Activated CD8-positive, alpha-beta memory T cell treated with anti-CD3 and anti-CD28 coated beads, Interleukin-2, amount 10 ng/mL, durations not matched to agents 7 days and 5 days (primary cell): ENCODE measurements at regions not wholly inside any gene's neighbourhood (a gene's known extent, or its start where the extent isn't known, plus 50 kb on each side); places are given as distances from the start of the nearest gene placed in this dataset.

Source experiments
- ATAC-seq: fragments of 150-1000 bp; cut with Tn5 transposase; one replicate; pipeline ENCODE4 v1.10.0; 2021; ENCODE audit warnings: moderate library complexity
- CTCF ChIA-PET: fragments of 350-600 bp; sonication (Branson Sonifier 250); formaldehyde crosslinking; loops from one replicate; lab custom pipeline; 2021; ENCODE audit warnings: antibody characterized with exemption; lab: Charles Lee
- DNase-seq: peaks from one replicate; pipeline ENCODE4 v3.0.0-alpha.2; 2020
- H3K27ac Mint-ChIP-seq: one replicate; pipeline ENCODE4 v1.8.0; 2021; ENCODE audit warnings: mild to moderate bottlenecking, mixed read lengths
- H3K27me3 Mint-ChIP-seq: one replicate; pipeline ENCODE4 v1.8.0; 2021; ENCODE audit warnings: mixed read lengths
- H3K36me3 Mint-ChIP-seq: one replicate; pipeline ENCODE4 v1.8.0; 2021; ENCODE audit warnings: mild to moderate bottlenecking, mixed read lengths
- H3K4me1 Mint-ChIP-seq: one replicate; pipeline ENCODE4 v1.8.0; 2021; ENCODE audit warnings: mixed read lengths
- H3K4me3 Mint-ChIP-seq: one replicate; pipeline ENCODE4 v1.8.0; 2021; ENCODE audit warnings: mild to moderate bottlenecking, moderate library complexity, mixed read lengths
- H3K9me3 Mint-ChIP-seq: one replicate; pipeline ENCODE4 v1.8.0; 2022; ENCODE audit warnings: low read depth, mixed read lengths

- DNase-seq (no peak), ATAC-seq (no peak)
- no peaks in the 10 kb centered on the region for H3K36me3 Mint-ChIP-seq
- CTCF ChIA-PET: no interaction called here
- H3K9me3 Mint-ChIP-seq: no peaks in the 10 kb centered on the region
- no peaks in the 10 kb centered on the region for H3K27me3 Mint-ChIP-seq
- H3K4me3 Mint-ChIP-seq: no peak overlapping the region
- H3K27ac Mint-ChIP-seq: no peak overlapping the region
- H3K4me1 Mint-ChIP-seq: no peaks in the 10 kb centered on the region
Observed at GRCh38 chr15:62475591-62475990, 310.5 kb upstream of the C2CD4B start.

GRCh38 chr15:62476163-62476562, 311.1 kb upstream of the C2CD4B start:
- no peak for ATAC-seq
- Mint-ChIP-seq H3K9me3 (no peaks in the 10 kb centered on the region), H3K36me3 (no peaks in the 10 kb centered on the region), H3K4me1 (no peaks in the 10 kb centered on the region), H3K4me3 (no peak overlapping the region), H3K27me3 (no peaks in the 10 kb centered on the region), H3K27ac (no peak overlapping the region)
- no peak for DNase-seq
- CTCF ChIA-PET: no interaction called here

GRCh38 chr15:62477929-62478328, 312.8 kb upstream of the C2CD4B start:
- Mint-ChIP-seq H3K9me3 (no peaks in the 10 kb centered on the region), H3K4me3 (no peak overlapping the region), H3K4me1 (peaks cover 3% of the 10 kb centered on the region), H3K27ac (no peak overlapping the region), H3K27me3 (no peaks in the 10 kb centered on the region), H3K36me3 (no peaks in the 10 kb centered on the region)
- ATAC-seq (no peak), DNase-seq (no peak)
- CTCF ChIA-PET: interaction anchor here (0.6 kb wide), 1 partner anchor 1042 kb away, joined by 3 read pairs; no protein-coding TSS in a partner anchor

DNA sequence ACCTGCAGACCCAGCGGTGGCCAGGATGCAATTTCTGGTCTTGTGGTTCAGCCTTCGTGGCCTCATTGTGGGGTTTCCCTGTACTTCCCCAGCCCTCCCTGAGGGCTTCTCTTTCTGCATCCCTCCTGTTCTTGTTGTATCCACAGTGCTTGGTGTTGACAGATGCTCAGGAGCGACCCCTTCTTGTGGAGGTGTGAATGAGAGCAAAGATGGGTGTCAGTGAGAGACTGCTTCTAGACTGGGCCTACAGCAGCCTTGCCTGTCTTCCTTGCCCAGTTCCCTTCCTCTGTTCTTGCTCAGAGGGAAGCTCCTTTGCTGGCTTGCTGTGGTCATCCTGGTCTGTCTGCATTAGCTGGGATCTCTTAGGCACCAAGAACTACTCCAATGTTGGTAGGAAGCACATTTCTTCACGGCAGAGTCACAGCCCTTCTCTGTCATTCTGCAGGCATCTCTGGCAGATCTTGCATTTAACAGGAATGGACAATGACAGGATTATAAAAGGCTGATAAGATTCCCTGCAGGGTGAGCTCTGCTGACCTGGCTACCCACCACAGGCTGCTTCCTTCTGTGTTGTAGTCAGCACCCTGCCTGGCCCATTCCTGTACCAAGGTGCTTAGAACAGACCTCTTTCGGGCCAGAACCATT, 317.8 kb upstream of the C2CD4B start:
- no peaks in the 10 kb centered on the region for H3K9me3 Mint-ChIP-seq
- peaks cover 5% of the 10 kb centered on the region for H3K27me3 Mint-ChIP-seq
- peak; percentile 57 for ATAC-seq
- peaks cover 4% of the 10 kb centered on the region for H3K4me1 Mint-ChIP-seq
- H3K36me3 Mint-ChIP-seq: no peaks in the 10 kb centered on the region
- CTCF ChIA-PET: no interaction called here
- peak; percentile 57 for DNase-seq
- H3K4me3 Mint-ChIP-seq: no peak overlapping the region
- no peak overlapping the region for H3K27ac Mint-ChIP-seq

DNA sequence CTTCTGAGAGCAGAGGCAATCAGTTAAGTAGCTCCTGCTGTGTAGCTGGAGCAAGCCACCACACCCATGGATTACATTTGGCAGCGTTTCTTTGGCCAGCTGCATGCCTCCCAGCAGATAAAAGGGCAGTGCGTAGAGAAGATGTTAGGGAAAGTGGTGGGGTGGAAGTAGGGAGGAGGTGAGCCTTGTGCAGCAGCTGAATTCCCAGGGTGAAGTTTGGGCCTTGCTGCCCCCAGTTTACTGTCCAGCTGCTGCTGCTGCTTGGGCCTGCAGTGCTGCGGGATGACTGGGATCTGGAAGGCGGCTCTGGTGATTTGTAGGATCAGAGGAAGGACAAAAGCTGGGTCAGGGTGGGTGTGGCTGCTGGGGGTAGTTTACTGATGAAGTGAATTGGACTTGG, 318.7 kb upstream of the C2CD4B start:
- H3K27ac Mint-ChIP-seq: no peak overlapping the region
- no peaks in the 10 kb centered on the region for H3K36me3 Mint-ChIP-seq
- no peaks in the 10 kb centered on the region for H3K9me3 Mint-ChIP-seq
- no peak overlapping the region for H3K4me3 Mint-ChIP-seq
- DNase-seq (no peak), ATAC-seq (no peak)
- H3K27me3 Mint-ChIP-seq: peaks cover 5% of the 10 kb centered on the region
- H3K4me1 Mint-ChIP-seq: peaks cover 4% of the 10 kb centered on the region
- CTCF ChIA-PET: no interaction called here

- CTCF ChIA-PET: no interaction called here
- no peak for DNase-seq
Observed at GRCh38 chr15:62485170-62485720, 320.2 kb upstream of the C2CD4B start.

DNA sequence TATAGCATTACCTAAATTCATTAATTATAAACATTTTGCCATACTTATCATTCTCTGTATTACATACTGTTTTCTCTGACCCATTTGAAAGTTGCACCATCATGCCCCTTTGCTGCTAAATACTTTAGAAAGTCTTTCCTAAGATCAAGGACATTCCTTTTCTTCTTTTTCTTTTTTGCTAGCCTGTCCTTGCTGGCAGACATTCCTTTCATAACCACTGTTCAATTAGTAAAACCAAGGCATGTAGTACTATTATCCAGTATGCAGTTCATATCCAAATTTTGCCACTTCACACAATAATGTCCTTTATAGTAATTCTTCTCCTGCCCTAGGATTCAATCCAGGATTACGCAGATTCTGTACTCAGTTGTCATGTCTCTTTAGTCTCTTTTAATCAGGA, 321.0 kb upstream of the C2CD4B start:
- CTCF ChIA-PET: no interaction called here

More at GRCh38 chr15:62485170-62485720, 320.2 kb upstream of the C2CD4B start:
- no peak overlapping the region for H3K27ac Mint-ChIP-seq
- no peaks in the 10 kb centered on the region for H3K9me3 Mint-ChIP-seq
- H3K4me1 Mint-ChIP-seq: peaks cover 4% of the 10 kb centered on the region
- no peaks in the 10 kb centered on the region for H3K36me3 Mint-ChIP-seq
- H3K4me3 Mint-ChIP-seq: no peak overlapping the region
- peaks cover 5% of the 10 kb centered on the region for H3K27me3 Mint-ChIP-seq
- ATAC-seq: no peak

GRCh38 chr15:62488387-62488786, 323.3 kb upstream of the C2CD4B start:
- ATAC-seq (no peak), DNase-seq (no peak)
- H3K27ac Mint-ChIP-seq: no peak overlapping the region
- peaks cover 5% of the 10 kb centered on the region for H3K27me3 Mint-ChIP-seq
- H3K36me3 Mint-ChIP-seq: no peaks in the 10 kb centered on the region
- CTCF ChIA-PET: no interaction called here
- H3K4me3 Mint-ChIP-seq: no peak overlapping the region
- no peaks in the 10 kb centered on the region for H3K9me3 Mint-ChIP-seq
- no peaks in the 10 kb centered on the region for H3K4me1 Mint-ChIP-seq

More for the DNA sequence above, 321.0 kb upstream of the C2CD4B start:
- DNase-seq (no peak), ATAC-seq (no peak)
- Mint-ChIP-seq H3K4me3 (no peak overlapping the region), H3K9me3 (no peaks in the 10 kb centered on the region), H3K27me3 (peaks cover 5% of the 10 kb centered on the region), H3K4me1 (peaks cover 4% of the 10 kb centered on the region), H3K27ac (no peak overlapping the region), H3K36me3 (no peaks in the 10 kb centered on the region)

DNA sequence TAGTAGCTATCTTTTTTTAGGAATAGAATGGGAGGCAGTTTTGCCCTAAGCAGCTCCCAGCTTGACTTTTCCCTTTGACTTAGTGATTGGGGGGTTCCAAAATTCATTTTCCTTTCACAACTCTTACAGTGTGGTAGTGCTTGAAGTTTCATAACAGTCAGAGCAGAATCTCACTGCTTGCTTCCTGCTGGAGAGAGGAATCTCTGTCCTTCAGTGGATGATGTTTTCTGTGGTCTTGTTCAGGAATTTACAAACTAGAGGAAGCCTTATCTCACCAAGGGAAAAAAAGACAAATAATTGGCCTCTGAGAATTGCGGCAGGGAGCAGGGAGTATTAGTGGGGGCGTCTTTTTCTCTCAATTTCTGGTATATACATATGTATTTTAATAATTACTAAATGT, 326.6 kb upstream of the C2CD4B start:
- Mint-ChIP-seq H3K27me3 (peaks cover 2% of the 10 kb centered on the region), H3K4me3 (no peak overlapping the region), H3K27ac (no peak overlapping the region), H3K36me3 (no peaks in the 10 kb centered on the region), H3K9me3 (no peaks in the 10 kb centered on the region), H3K4me1 (no peaks in the 10 kb centered on the region)
- DNase-seq: no peak
- CTCF ChIA-PET: no interaction called here
- ATAC-seq: no peak

- no peak for DNase-seq
- Mint-ChIP-seq H3K27ac (no peak overlapping the region), H3K27me3 (peaks cover 2% of the 10 kb centered on the region), H3K4me3 (no peak overlapping the region), H3K36me3 (no peaks in the 10 kb centered on the region), H3K9me3 (no peaks in the 10 kb centered on the region), H3K4me1 (no peaks in the 10 kb centered on the region)
- ATAC-seq: no peak
- CTCF ChIA-PET: no interaction called here
Observed at GRCh38 chr15:62492900-62493299, 327.8 kb upstream of the C2CD4B start.

GRCh38 chr15:62494197-62494596, 329.1 kb upstream of the C2CD4B start:
- CTCF ChIA-PET: no interaction called here
- no peak overlapping the region for H3K4me3 Mint-ChIP-seq
- H3K4me1 Mint-ChIP-seq: no peaks in the 10 kb centered on the region
- no peak for ATAC-seq
- DNase-seq: no peak
- no peaks in the 10 kb centered on the region for H3K36me3 Mint-ChIP-seq
- peaks cover 2% of the 10 kb centered on the region for H3K27me3 Mint-ChIP-seq
- no peaks in the 10 kb centered on the region for H3K9me3 Mint-ChIP-seq
- no peak overlapping the region for H3K27ac Mint-ChIP-seq

GRCh38 chr15:62495670-62496614, 330.9 kb upstream of the C2CD4B start:
- no peak for ATAC-seq
- Mint-ChIP-seq H3K27ac (no peak overlapping the region), H3K9me3 (no peaks in the 10 kb centered on the region)

GRCh38 chr15:62497356-62497755, 332.3 kb upstream of the C2CD4B start:
- Mint-ChIP-seq H3K27ac (no peak overlapping the region), H3K27me3 (peaks cover 2% of the 10 kb centered on the region), H3K4me3 (no peak overlapping the region), H3K36me3 (no peaks in the 10 kb centered on the region), H3K9me3 (no peaks in the 10 kb centered on the region), H3K4me1 (no peaks in the 10 kb centered on the region)
- CTCF ChIA-PET: no interaction called here
- ATAC-seq: no peak
- DNase-seq: no peak

More at GRCh38 chr15:62495670-62496614, 330.9 kb upstream of the C2CD4B start:
- Mint-ChIP-seq H3K4me3 (no peak overlapping the region), H3K36me3 (no peaks in the 10 kb centered on the region), H3K27me3 (peaks cover 2% of the 10 kb centered on the region), H3K4me1 (no peaks in the 10 kb centered on the region)
- no peak for DNase-seq
- CTCF ChIA-PET: no interaction called here

- no peak overlapping the region for H3K27ac Mint-ChIP-seq
- CTCF ChIA-PET: no interaction called here
- no peaks in the 10 kb centered on the region for H3K4me1 Mint-ChIP-seq
- H3K36me3 Mint-ChIP-seq: no peaks in the 10 kb centered on the region
- H3K4me3 Mint-ChIP-seq: no peak overlapping the region
- ATAC-seq (no peak), DNase-seq (no peak)
- H3K27me3 Mint-ChIP-seq: peaks cover 2% of the 10 kb centered on the region
- no peaks in the 10 kb centered on the region for H3K9me3 Mint-ChIP-seq
Observed at GRCh38 chr15:62498278-62498677, 333.2 kb upstream of the C2CD4B start.
